ENCODE measurements at regions not wholly inside any gene's neighbourhood (a gene's known extent, or its start where the extent isn't known, plus 50 kb on each side); places are given as distances from the start of the nearest gene placed in this dataset.

- TF ChIP-seq POLR2A (IDR thresholded peaks at IDR 0.05; ENCODE audit: control extremely low read depth in 1 of 2, low read depth in 2 of 2, low read length in 2 of 2) (no peak), EZH2 (IDR thresholded peaks at IDR 0.05; ENCODE audit: low read depth, low read length, severe bottlenecking) (no peak), USF2 (IDR thresholded peaks at IDR 0.05; ENCODE audit: low read length) (no peak), CTCF (IDR thresholded peaks at IDR 0.05; ENCODE audit: control extremely low read depth in 1 of 3, insufficient read depth in 1 of 3, low read depth in 1 of 3, low read length in 3 of 3) (no peak)
Measured at GRCh38 chr1:172918478-172918877, 132.3 kb downstream of the TNFSF18 start.

All from H1 (cell line).